ENCODE measurements at regions not wholly inside any gene's neighbourhood (a gene's known extent, or its start where the extent isn't known, plus 50 kb on each side); places are given as distances from the start of the nearest gene placed in this dataset.
A peak's percentile ranks its signal among the peaks of the same experiment; 100 is the strongest.

- no peak overlapping the region for H2BK120ac ChIP-seq (ENCODE audit: low read depth, low read length)
- no peak overlapping the region for H3K18ac ChIP-seq (ENCODE audit: low read length)
- no peak overlapping the region for H3K9ac ChIP-seq (ENCODE audit: low read depth, low read length, poor library complexity)
- no peak overlapping the region for H2BK15ac ChIP-seq (ENCODE audit: low read length)
- no peaks in the 10 kb centered on the region for H3K79me1 ChIP-seq (ENCODE audit: low read depth, low read length)
- no peak overlapping the region for H3K4me3 ChIP-seq (ENCODE audit: low read length in 2 of 2)
- H3K27ac ChIP-seq (replicated peaks; ENCODE audit: low read length): no peak overlapping the region
- H3K14ac ChIP-seq (ENCODE audit: low read length): no peak overlapping the region
- no peak overlapping the region for H2AFZ ChIP-seq (ENCODE audit: low read length)
- no peaks in the 10 kb centered on the region for H3K9me3 ChIP-seq (replicated peaks in 1 of 2; ENCODE audit: control insufficient read depth in 2 of 2, insufficient read depth in 1 of 2, low read depth in 1 of 2, low read length in 2 of 2)
- H3K23ac ChIP-seq (ENCODE audit: low read depth, low read length, poor library complexity): no peak overlapping the region
- no peak overlapping the region for H2BK12ac ChIP-seq (ENCODE audit: low read length)
- H3K4ac ChIP-seq (ENCODE audit: low read length): no peak overlapping the region
- peaks cover 3 to 6% of the 10 kb centered on the region in 2 donors for H3K4me1 ChIP-seq (ENCODE audit: control insufficient read depth in 2 of 2, insufficient read depth in 1 of 2, low read depth in 1 of 2, low read length in 2 of 2)
- no peak overlapping the region for H2BK5ac ChIP-seq (ENCODE audit: low read length)
- H3K36me3 ChIP-seq (replicated peaks in 1 of 2; ENCODE audit: control insufficient read depth in 2 of 2, insufficient read depth in 2 of 2, low read length in 2 of 2): no peaks in the 10 kb centered on the region
- no peaks in the 10 kb centered on the region for H3K27me3 ChIP-seq (ENCODE audit: control insufficient read depth in 3 of 3, insufficient read depth in 3 of 3, low read depth in 1 of 3, low read length in 3 of 3)
- WGBS, 2 donors (ENCODE audit: extremely low coverage in 2 of 2, insufficient read length in 2 of 2, insufficient replicate concordance in 1 of 2): no CpG with 5 or more reads among the region's 4 CpGs
- no peak overlapping the region for H4K8ac ChIP-seq (ENCODE audit: low read depth, low read length)
- H3K4me2 ChIP-seq (ENCODE audit: insufficient read depth, low read length, poor library complexity, severe bottlenecking): no peak overlapping the region
- no peak for DNase-seq (ENCODE audit: low spot score)
- H2AK5ac ChIP-seq (ENCODE audit: low read depth, low read length): no peak overlapping the region
- H4K91ac ChIP-seq (ENCODE audit: low read depth, low read length, poor library complexity): no peak overlapping the region
Observed at GRCh38 chr18:66105016-66105415, 354.2 kb downstream of the CDH7 start.

GRCh38 chr18:66103550-66103949 is 352.7 kb downstream of the CDH7 start:
- Histone ChIP-seq H2AK5ac (ENCODE audit: low read depth, low read length) (no peak overlapping the region), H3K27me3 (ENCODE audit: control insufficient read depth in 3 of 3, insufficient read depth in 3 of 3, low read depth in 1 of 3, low read length in 3 of 3) (no peaks in the 10 kb centered on the region), H2BK12ac (ENCODE audit: low read length) (no peak overlapping the region), H2BK120ac (ENCODE audit: low read depth, low read length) (no peak overlapping the region), H2BK15ac (ENCODE audit: low read length) (no peak overlapping the region), H3K4me3 (ENCODE audit: low read length in 2 of 2) (no peak overlapping the region), H3K9ac (ENCODE audit: low read depth, low read length, poor library complexity) (no peak overlapping the region), H3K9me3 (replicated peaks in 1 of 2; ENCODE audit: control insufficient read depth in 2 of 2, insufficient read depth in 1 of 2, low read depth in 1 of 2, low read length in 2 of 2) (no peaks in the 10 kb centered on the region), H3K14ac (ENCODE audit: low read length) (no peak overlapping the region), H3K79me1 (ENCODE audit: low read depth, low read length) (no peaks in the 10 kb centered on the region), H3K4ac (ENCODE audit: low read length) (no peak overlapping the region), H4K91ac (ENCODE audit: low read depth, low read length, poor library complexity) (no peak overlapping the region), H2AFZ (ENCODE audit: low read length) (no peak overlapping the region), H3K18ac (ENCODE audit: low read length) (no peak overlapping the region), H4K8ac (ENCODE audit: low read depth, low read length) (no peak overlapping the region), H3K4me1 (ENCODE audit: control insufficient read depth in 2 of 2, insufficient read depth in 1 of 2, low read depth in 1 of 2, low read length in 2 of 2) (peaks cover 3% of the 10 kb centered on the region in 2 donors), H3K4me2 (ENCODE audit: insufficient read depth, low read length, poor library complexity, severe bottlenecking) (no peak overlapping the region), H3K23ac (ENCODE audit: low read depth, low read length, poor library complexity) (no peak overlapping the region), H3K36me3 (replicated peaks in 1 of 2; ENCODE audit: control insufficient read depth in 2 of 2, insufficient read depth in 2 of 2, low read length in 2 of 2) (no peaks in the 10 kb centered on the region), H2BK5ac (ENCODE audit: low read length) (no peak overlapping the region), H3K27ac (replicated peaks; ENCODE audit: low read length) (no peak overlapping the region)
- no peak for DNase-seq (ENCODE audit: low spot score)
- WGBS, 2 donors (ENCODE audit: extremely low coverage in 2 of 2, insufficient read length in 2 of 2, insufficient replicate concordance in 1 of 2): no CpG with 5 or more reads among the region's 2 CpGs

GRCh38 chr18:66083078-66083477 is 332.3 kb downstream of the CDH7 start:
- DNase-seq (ENCODE audit: low spot score): no peak
- Histone ChIP-seq H3K4me2 (ENCODE audit: insufficient read depth, low read length, poor library complexity, severe bottlenecking) (no peak overlapping the region), H4K8ac (ENCODE audit: low read depth, low read length) (no peak overlapping the region), H3K79me1 (ENCODE audit: low read depth, low read length) (no peaks in the 10 kb centered on the region), H3K18ac (ENCODE audit: low read length) (no peak overlapping the region), H3K27me3 (ENCODE audit: control insufficient read depth in 3 of 3, insufficient read depth in 3 of 3, low read depth in 1 of 3, low read length in 3 of 3) (no peaks in the 10 kb centered on the region), H2BK15ac (ENCODE audit: low read length) (no peak overlapping the region), H2BK12ac (ENCODE audit: low read length) (no peak overlapping the region), H4K91ac (ENCODE audit: low read depth, low read length, poor library complexity) (no peak overlapping the region), H2AFZ (ENCODE audit: low read length) (no peak overlapping the region), H3K9ac (ENCODE audit: low read depth, low read length, poor library complexity) (no peak overlapping the region), H3K23ac (ENCODE audit: low read depth, low read length, poor library complexity) (no peak overlapping the region), H2AK5ac (ENCODE audit: low read depth, low read length) (no peak overlapping the region), H3K4me1 (ENCODE audit: control insufficient read depth in 2 of 2, insufficient read depth in 1 of 2, low read depth in 1 of 2, low read length in 2 of 2) (no peaks in the 10 kb centered on the region), H2BK5ac (ENCODE audit: low read length) (no peak overlapping the region), H3K4me3 (ENCODE audit: low read length in 2 of 2) (no peak overlapping the region), H3K14ac (ENCODE audit: low read length) (no peak overlapping the region), H3K4ac (ENCODE audit: low read length) (no peak overlapping the region), H3K36me3 (replicated peaks in 1 of 2; ENCODE audit: control insufficient read depth in 2 of 2, insufficient read depth in 2 of 2, low read length in 2 of 2) (no peaks in the 10 kb centered on the region), H2BK120ac (ENCODE audit: low read depth, low read length) (no peak overlapping the region), H3K27ac (replicated peaks; ENCODE audit: low read length) (no peak overlapping the region), H3K9me3 (replicated peaks in 1 of 2; ENCODE audit: control insufficient read depth in 2 of 2, insufficient read depth in 1 of 2, low read depth in 1 of 2, low read length in 2 of 2) (no peaks in the 10 kb centered on the region)
- no CpG with 5 or more reads among the region's 2 CpGs for WGBS, 2 donors (ENCODE audit: extremely low coverage in 2 of 2, insufficient read length in 2 of 2, insufficient replicate concordance in 1 of 2)

- H3K27ac ChIP-seq (replicated peaks; ENCODE audit: low read length): no peak overlapping the region
- WGBS, 2 donors (ENCODE audit: extremely low coverage in 2 of 2, insufficient read length in 2 of 2, insufficient replicate concordance in 1 of 2): no CpG with 5 or more reads among the region's 1 CpG
- H2BK5ac ChIP-seq (ENCODE audit: low read length): no peak overlapping the region
- no peak overlapping the region for H3K18ac ChIP-seq (ENCODE audit: low read length)
- peaks cover 0 to 6% of the 10 kb centered on the region in 2 donors for H3K9me3 ChIP-seq (replicated peaks in 1 of 2; ENCODE audit: control insufficient read depth in 2 of 2, insufficient read depth in 1 of 2, low read depth in 1 of 2, low read length in 2 of 2)
- H2BK15ac ChIP-seq (ENCODE audit: low read length): no peak overlapping the region
- no peak overlapping the region for H4K91ac ChIP-seq (ENCODE audit: low read depth, low read length, poor library complexity)
- H3K4me2 ChIP-seq (ENCODE audit: insufficient read depth, low read length, poor library complexity, severe bottlenecking): no peak overlapping the region
- no peaks in the 10 kb centered on the region for H3K36me3 ChIP-seq (replicated peaks in 1 of 2; ENCODE audit: control insufficient read depth in 2 of 2, insufficient read depth in 2 of 2, low read length in 2 of 2)
- H2AK5ac ChIP-seq (ENCODE audit: low read depth, low read length): no peak overlapping the region
- H3K9ac ChIP-seq (ENCODE audit: low read depth, low read length, poor library complexity): no peak overlapping the region
- no peaks in the 10 kb centered on the region for H3K79me1 ChIP-seq (ENCODE audit: low read depth, low read length)
- no peak overlapping the region for H4K8ac ChIP-seq (ENCODE audit: low read depth, low read length)
- no peak overlapping the region for H3K14ac ChIP-seq (ENCODE audit: low read length)
- H3K4me1 ChIP-seq (ENCODE audit: control insufficient read depth in 2 of 2, insufficient read depth in 1 of 2, low read depth in 1 of 2, low read length in 2 of 2): no peaks in the 10 kb centered on the region
- no peak for DNase-seq (ENCODE audit: low spot score)
- no peak overlapping the region for H3K4ac ChIP-seq (ENCODE audit: low read length)
- H2AFZ ChIP-seq (ENCODE audit: low read length): peak overlapping the region; percentile 42
- H2BK120ac ChIP-seq (ENCODE audit: low read depth, low read length): no peak overlapping the region
- no peak overlapping the region for H3K4me3 ChIP-seq (ENCODE audit: low read length in 2 of 2)
- no peak overlapping the region for H2BK12ac ChIP-seq (ENCODE audit: low read length)
- no peak overlapping the region for H3K23ac ChIP-seq (ENCODE audit: low read depth, low read length, poor library complexity)
- no peaks in the 10 kb centered on the region for H3K27me3 ChIP-seq (ENCODE audit: control insufficient read depth in 3 of 3, insufficient read depth in 3 of 3, low read depth in 1 of 3, low read length in 3 of 3)
Observed at GRCh38 chr18:66078925-66079800, 328.4 kb downstream of the CDH7 start.

Measured in neuronal stem cell (in vitro differentiated cells).